Duodenal mucosa (tissue), 2 donors: ENCODE measurements at regions not wholly inside any gene's neighbourhood (a gene's known extent, or its start where the extent isn't known, plus 50 kb on each side); places are given as distances from the start of the nearest gene placed in this dataset.

Experiments used
- H3K27ac ChIP-seq: one replicate; pipeline ENCODE4 v1.7.0; 2013; ENCODE audit warnings: low read depth, low read length
- H3K27me3 ChIP-seq, 2 donors: one replicate each; pipeline ENCODE4 v1.7.0; 2013; ENCODE audit warnings: low read length in 2 of 2, control low read depth in 1 of 2; ENCODE audit not compliant: insufficient read depth in 2 of 2, control insufficient read depth in 1 of 2
- H3K36me3 ChIP-seq, 2 donors: one replicate each; pipeline ENCODE4 v1.7.0; 2013; ENCODE audit warnings: low read length in 2 of 2, control low read depth in 1 of 2; ENCODE audit not compliant: insufficient read depth in 2 of 2, control insufficient read depth in 1 of 2
- H3K4me1 ChIP-seq, 2 donors: one replicate each; pipeline ENCODE4 v1.7.0; 2013; ENCODE audit warnings: low read length in 2 of 2, control low read depth in 1 of 2; ENCODE audit not compliant: insufficient read depth in 2 of 2, control insufficient read depth in 1 of 2
- H3K4me3 ChIP-seq, 2 donors: one replicate each; pipeline ENCODE4 v1.7.0; 2013; ENCODE audit warnings: low read length in 2 of 2, low read depth in 1 of 2
- H3K9ac ChIP-seq, 2 donors: one replicate each; pipeline ENCODE4 v1.7.0; 2013; ENCODE audit warnings: low read length in 2 of 2, low read depth in 1 of 2
- H3K9me3 ChIP-seq, 2 donors: one replicate each; pipeline ENCODE4 v1.7.0; 2013; ENCODE audit warnings: low read length in 2 of 2, control low read depth in 1 of 2; ENCODE audit not compliant: control insufficient read depth in 1 of 2

DNA sequence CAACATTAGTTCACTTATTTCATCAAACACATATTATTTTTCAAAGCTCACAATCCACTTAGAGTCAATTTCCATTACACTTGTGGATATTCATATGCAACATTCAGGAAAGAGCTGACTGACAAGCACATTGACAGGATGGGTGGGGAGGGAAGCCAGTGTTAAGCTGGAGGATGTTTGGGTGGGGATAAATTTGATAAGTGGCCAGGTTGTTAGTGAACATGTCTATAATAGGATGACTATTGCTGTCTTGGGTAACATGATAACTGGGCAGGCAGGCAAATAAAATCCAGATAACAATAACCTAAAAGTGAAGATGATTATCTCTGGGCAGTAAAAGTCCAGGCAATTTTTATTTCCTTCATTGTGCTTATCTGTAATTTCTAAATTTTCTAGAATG lies 73.8 kb upstream of the OSBPL8 start:
- Histone ChIP-seq H3K4me3 (no peak overlapping the region), H3K9me3 (no peaks in the 10 kb centered on the region), H3K27me3 (no peaks in the 10 kb centered on the region), H3K9ac (no peak overlapping the region), H3K27ac (no peak overlapping the region), H3K4me1 (no peaks in the 10 kb centered on the region), H3K36me3 (no peaks in the 10 kb centered on the region)

DNA sequence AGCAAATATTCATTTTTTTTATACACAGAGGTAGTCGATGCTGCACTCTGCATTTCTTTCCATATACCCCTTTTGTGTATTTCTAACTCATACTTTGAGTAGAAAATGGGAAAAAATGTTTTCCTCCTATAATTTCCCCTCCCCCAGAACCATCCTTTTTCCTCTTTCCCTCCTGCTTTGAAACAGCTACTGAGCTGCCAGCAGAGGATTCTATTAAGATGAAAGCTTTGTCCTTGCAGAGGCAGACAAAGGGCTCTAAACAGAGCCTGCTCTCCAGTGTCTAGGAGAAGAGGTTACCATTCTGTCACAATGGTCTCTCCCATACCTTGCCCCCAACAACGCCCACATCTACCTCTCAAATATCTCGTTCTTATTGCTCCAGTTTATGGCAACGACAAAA lies 74.6 kb upstream of the OSBPL8 start:
- Histone ChIP-seq H3K4me3 (no peak overlapping the region), H3K9ac (no peak overlapping the region), H3K4me1 (no peaks in the 10 kb centered on the region), H3K36me3 (no peaks in the 10 kb centered on the region), H3K27me3 (no peaks in the 10 kb centered on the region), H3K9me3 (no peaks in the 10 kb centered on the region), H3K27ac (no peak overlapping the region)

DNA sequence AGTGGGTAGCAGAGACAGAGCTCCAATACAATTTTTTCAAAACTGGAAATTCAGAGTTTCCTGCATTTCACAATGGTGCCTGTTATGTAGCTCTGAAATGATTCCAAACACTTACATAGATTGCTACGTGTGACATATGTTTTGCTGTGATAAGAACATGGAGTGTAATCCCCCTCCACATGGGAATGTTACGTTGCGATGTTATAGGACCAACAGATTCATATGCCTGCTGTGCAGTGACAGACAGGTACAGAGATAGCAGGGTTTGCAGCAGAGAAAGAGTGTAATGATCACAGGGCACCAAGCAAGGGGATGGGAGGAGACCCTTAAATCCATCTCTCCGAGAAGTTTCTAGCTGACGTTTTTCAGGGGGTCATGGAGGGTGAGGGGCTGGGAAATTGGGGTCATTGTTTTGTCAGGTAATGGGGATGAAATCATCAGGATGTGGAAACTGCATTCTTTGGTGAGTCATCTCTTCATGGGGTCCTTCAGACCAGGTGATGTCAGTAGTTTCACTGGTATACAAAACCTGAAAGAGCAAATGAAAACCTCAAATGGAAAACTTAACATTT lies 76.6 kb upstream of the OSBPL8 start:
- Histone ChIP-seq H3K9ac (no peak overlapping the region), H3K4me3 (no peak overlapping the region), H3K4me1 (no peaks in the 10 kb centered on the region), H3K9me3 (no peaks in the 10 kb centered on the region), H3K27me3 (no peaks in the 10 kb centered on the region), H3K36me3 (no peaks in the 10 kb centered on the region), H3K27ac (no peak overlapping the region)

DNA sequence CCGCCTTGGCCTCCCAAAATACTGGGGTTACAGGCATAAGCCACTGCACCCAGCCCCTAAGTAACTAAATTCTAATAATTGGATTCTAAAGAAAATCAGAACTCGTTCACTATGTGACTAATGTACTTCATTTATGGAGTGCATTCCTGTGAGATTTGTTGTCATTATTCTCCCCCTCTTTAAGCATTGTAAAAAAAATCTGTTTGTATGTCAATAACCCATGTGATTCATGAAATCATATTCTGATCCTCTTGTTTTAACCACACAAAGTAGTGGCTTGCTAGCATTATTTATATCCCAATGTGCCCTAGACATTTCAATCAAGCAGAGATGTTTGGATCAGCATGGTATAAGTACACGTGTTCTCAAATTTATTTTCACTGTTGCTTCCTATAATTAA lies 78.2 kb upstream of the OSBPL8 start:
- Histone ChIP-seq H3K9me3 (no peaks in the 10 kb centered on the region), H3K36me3 (no peaks in the 10 kb centered on the region), H3K27ac (no peak overlapping the region), H3K9ac (no peak overlapping the region), H3K4me1 (no peaks in the 10 kb centered on the region), H3K4me3 (no peak overlapping the region), H3K27me3 (no peaks in the 10 kb centered on the region)

DNA sequence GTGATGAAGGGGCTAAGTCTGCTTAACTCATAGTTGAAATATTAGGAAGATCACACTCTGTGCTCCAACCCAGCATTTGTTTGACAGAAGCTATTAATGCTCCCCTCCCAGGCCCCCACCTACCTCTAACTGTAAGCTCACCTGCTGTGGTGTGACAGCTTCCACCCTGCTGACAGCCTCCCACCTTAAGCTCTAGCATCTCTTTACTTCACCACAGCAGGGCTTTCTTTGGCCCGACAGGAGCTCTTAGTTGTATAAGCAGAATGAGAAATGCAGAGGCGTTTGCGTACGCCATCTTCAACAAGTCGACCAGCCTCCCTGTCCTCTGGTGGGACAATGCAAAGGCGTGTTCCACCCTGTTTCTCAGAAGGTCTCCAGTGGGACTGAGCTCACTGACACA lies 80.1 kb upstream of the OSBPL8 start:
- Histone ChIP-seq H3K4me1 (no peaks in the 10 kb centered on the region), H3K27me3 (no peaks in the 10 kb centered on the region), H3K27ac (no peak overlapping the region), H3K9ac (no peak overlapping the region), H3K36me3 (no peaks in the 10 kb centered on the region), H3K4me3 (no peak overlapping the region), H3K9me3 (no peaks in the 10 kb centered on the region)

DNA sequence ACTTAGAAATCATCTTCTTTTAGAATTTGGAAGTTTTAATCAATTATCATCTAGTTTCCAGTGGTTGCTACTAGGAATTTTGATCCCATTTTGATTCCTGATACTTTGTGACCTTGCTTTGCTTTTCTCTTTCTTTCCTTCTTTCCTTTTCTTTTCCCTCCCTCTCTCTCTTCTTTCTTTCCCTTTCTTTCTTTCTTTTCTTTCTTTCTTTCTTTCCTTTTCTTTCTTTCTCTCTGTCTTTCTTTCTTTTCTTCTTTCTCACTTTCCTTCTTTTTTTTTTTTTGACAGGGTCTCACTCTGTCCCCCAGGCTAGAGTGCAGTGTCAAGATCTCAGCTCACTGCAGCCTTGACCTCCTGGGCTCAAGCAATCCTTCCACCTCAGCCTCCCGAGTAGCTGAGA lies 81.5 kb upstream of the OSBPL8 start:
- Histone ChIP-seq H3K27ac (no peak overlapping the region), H3K27me3 (no peaks in the 10 kb centered on the region), H3K36me3 (no peaks in the 10 kb centered on the region), H3K4me3 (no peak overlapping the region), H3K4me1 (no peaks in the 10 kb centered on the region), H3K9me3 (no peaks in the 10 kb centered on the region), H3K9ac (no peak overlapping the region)

DNA sequence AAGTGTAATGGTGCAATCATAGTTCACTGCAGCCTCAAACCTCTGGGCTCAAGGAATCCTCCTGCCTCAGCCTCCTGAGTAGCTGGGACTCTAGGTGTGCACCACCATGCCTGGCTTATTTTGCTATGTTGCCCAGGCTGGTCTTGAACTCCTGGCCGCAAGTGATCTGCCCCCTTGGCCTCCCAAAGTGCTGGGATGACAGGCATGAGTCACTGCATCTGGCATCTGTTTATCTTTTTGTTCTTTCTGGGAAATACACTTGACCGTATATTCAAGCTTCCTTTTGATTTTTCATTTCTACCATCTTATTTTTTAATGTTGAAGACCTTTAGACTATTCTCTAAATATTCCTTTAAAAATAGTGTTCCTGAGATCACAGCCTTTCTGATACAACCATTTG lies 82.4 kb upstream of the OSBPL8 start:
- Histone ChIP-seq H3K4me1 (no peaks in the 10 kb centered on the region), H3K9me3 (no peaks in the 10 kb centered on the region), H3K27ac (no peak overlapping the region), H3K36me3 (no peaks in the 10 kb centered on the region), H3K9ac (no peak overlapping the region), H3K27me3 (no peaks in the 10 kb centered on the region), H3K4me3 (no peak overlapping the region)

DNA sequence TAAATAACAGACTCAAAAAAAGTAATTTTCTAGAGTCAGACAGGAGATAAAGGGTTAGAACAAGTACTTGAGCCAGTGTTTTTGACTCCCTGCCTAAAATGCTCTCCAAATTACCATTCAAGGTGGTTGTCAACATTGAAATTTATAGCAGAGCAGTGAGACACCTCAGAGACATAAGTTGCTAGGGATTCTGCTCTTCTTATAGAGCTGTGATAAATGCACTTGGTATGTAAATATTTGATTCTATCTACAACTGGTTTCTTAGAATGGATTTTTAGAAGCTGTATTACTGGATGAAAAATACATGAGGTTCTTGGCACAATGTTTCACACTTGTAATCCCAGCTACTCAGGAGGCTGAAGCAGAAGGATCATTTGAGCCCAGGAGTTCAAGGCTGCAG lies 83.9 kb upstream of the OSBPL8 start:
- no peaks in the 10 kb centered on the region for H3K36me3 ChIP-seq
- no peak overlapping the region for H3K4me3 ChIP-seq
- no peaks in the 10 kb centered on the region for H3K9me3 ChIP-seq
- H3K9ac ChIP-seq, result no peak overlapping the region
- no peaks in the 10 kb centered on the region for H3K4me1 ChIP-seq
- no peak overlapping the region for H3K27ac ChIP-seq
- H3K27me3 ChIP-seq, result no peaks in the 10 kb centered on the region

DNA sequence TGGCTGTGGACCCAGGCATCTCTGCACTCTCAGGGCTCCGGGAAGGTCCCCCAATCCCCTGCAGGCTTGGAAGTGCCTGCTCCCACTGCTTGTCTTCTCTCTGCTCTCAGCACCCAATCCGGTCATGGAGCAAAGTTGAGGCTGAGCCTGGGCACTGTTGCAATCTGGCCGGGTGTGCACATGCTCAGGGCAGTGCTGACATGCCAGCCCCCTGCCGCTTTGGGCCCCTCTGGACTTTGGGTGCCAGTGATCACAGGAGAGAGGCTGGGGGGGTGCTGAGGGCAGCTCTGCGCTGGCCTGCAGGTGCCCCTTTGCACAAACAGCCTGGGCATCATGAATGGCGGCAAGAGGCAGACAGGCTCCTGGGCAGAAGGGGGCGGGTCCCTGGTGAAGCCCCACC lies 85.4 kb upstream of the OSBPL8 start:
- Histone ChIP-seq H3K36me3 (no peaks in the 10 kb centered on the region), H3K9ac (no peak overlapping the region), H3K9me3 (no peaks in the 10 kb centered on the region), H3K4me3 (no peak overlapping the region), H3K27ac (no peak overlapping the region), H3K27me3 (no peaks in the 10 kb centered on the region), H3K4me1 (no peaks in the 10 kb centered on the region)

DNA sequence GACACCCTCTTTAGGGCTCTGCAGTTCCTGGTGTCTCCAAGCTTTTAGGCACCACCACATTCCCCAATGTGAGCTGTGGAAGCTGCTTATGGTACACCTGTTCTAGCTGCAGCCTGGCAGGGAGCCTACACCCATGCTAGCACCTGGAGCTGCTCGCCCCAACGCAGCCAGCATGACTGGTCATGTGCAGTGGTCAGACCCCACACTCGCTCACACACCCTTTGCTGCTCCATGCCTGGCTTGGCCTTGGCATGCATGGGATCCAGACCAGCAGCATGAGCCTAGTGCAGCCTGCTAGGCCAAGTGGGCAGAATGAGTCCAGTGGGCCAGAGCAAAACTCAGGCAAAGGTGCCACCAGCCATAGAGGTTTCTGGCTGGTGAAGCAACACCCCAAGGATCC lies 86.4 kb upstream of the OSBPL8 start:
- Histone ChIP-seq H3K36me3 (no peaks in the 10 kb centered on the region), H3K27ac (no peak overlapping the region), H3K27me3 (no peaks in the 10 kb centered on the region), H3K4me1 (no peaks in the 10 kb centered on the region), H3K9ac (no peak overlapping the region), H3K4me3 (no peak overlapping the region), H3K9me3 (no peaks in the 10 kb centered on the region)

DNA sequence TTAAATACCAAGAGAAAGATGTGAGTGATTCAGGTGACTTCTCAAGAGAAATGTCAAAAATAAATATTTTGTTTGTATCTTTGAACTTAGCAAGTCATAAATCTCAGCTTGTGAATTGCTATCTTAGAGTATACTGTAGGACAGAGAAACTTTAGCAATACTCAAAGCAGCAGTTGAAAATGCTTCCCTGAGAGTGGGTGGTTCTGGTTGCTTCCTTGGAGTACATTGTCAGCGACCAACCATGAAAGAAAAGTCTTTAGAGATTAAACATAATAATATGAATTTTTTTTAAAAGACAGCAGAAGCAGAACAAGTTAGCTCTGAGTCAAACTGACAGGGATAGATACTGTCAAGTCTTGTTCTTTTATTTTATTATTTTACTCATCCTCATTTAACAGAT lies 86.8 kb upstream of the OSBPL8 start:
- Histone ChIP-seq H3K4me1 (no peaks in the 10 kb centered on the region), H3K9ac (no peak overlapping the region), H3K27ac (no peak overlapping the region), H3K9me3 (no peaks in the 10 kb centered on the region), H3K36me3 (no peaks in the 10 kb centered on the region), H3K4me3 (no peak overlapping the region), H3K27me3 (no peaks in the 10 kb centered on the region)
